ENCODE measurements at regions not wholly inside any gene's neighbourhood (a gene's known extent, or its start where the extent isn't known, plus 50 kb on each side); places are given as distances from the start of the nearest gene placed in this dataset.

GRCh38 chr6:135640449-135641111 lies 143.0 kb upstream of the AHI1 start:
- ChIA-PET CTCF (no interaction called here), POLR2A (no interaction called here)

DNA sequence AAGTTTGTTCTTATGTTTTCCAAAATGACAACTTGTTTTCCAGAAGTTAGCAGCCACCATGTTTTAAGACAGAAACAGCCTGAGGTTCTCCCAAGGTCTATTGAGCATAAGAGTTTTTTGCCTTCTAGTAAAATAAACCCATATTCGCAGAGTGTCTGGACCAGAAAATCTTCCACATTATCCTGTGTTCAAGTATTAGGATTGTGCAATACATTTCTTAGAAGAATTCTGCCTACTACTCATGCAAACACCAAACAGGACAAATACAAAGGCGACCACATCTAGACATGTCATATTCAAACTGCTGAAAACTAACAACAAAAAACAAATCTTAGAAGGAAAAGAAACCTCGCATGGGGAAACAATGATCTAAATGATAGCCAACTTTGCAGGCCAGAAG lies 145.4 kb upstream of the AHI1 start:
- ChIA-PET CTCF (no interaction called here), POLR2A (no interaction called here)

DNA sequence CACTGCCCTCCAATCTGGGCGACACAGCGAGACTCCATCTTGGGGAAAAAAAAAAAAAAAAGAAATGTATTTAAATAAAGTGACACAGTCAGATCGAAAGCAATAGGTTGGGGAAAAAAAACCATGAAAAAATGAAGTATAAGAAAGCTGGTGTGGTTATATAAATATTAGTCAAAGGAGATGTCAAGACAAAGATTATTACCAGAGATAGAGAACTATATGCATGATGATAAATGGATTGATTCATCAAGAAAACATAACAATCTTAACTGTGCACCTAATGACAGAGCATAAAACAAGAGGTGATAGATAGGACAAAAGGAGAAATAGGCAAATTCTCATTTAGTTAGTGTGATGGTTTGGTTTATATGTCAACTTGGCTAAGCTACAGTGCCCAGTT lies 146.9 kb upstream of the AHI1 start:
- CTCF ChIA-PET, result no interaction called here
- POLR2A ChIA-PET, result interaction anchor here (0.7 to 0.8 kb wide), 4 partner anchors 13 to 106 kb away, joined by 3 to 5 read pairs (median 4); no protein-coding TSS in a partner anchor

DNA sequence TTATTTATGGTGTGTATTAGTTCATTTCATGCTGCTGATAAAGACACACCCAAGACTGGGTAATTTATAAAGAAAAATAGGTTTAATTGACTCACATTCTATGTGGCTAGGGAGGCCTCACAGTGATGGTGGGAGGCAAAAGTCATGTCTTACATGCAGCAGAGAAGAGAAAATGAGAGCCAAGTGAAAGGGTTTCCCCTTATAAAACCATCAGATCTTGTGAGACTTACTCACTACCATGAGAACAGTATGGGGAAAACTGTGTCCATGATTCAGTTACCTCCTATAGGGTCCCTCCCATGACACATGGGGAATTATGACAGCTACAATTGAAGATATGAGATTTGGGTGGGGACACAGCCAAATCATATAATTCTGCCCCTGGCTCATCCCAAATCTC lies 150.0 kb upstream of the AHI1 start:
- ChIA-PET CTCF (interaction anchor here (1.4 kb wide), 1 partner anchor 110 kb away, joined by 3 read pairs; no protein-coding TSS in a partner anchor), POLR2A (no interaction called here)

- ChIA-PET CTCF (no interaction called here), POLR2A (no interaction called here)
Observed at GRCh38 chr6:135651964-135652755, 154.6 kb upstream of the AHI1 start.

- CTCF ChIA-PET, result no interaction called here
- POLR2A ChIA-PET, result no interaction called here
Observed at GRCh38 chr6:135655055-135655454, 157.5 kb upstream of the AHI1 start.

GRCh38 chr6:135657207-135657606 lies 159.7 kb upstream of the AHI1 start:
- POLR2A ChIA-PET, result no interaction called here
- CTCF ChIA-PET, result no interaction called here

DNA sequence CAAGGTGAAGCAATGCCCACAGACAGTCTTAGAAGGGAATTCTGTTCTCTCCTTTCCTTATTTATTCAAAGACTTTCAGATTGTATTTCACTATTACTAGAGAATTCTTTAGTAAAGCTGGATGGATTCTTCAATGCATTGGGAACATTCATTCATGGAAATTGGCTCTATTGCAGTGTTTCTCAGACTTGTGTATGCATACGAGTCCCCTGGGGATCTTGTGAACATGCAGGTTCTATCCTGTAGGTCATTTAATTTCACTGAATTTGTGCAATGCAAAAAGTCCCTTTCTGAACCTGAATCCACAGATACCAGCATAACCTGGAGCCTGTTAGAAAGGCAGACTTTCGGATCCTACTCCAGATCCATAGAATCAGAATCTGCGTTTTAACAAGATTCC lies 160.9 kb upstream of the AHI1 start:
- ChIA-PET POLR2A (no interaction called here), CTCF (no interaction called here)

GRCh38 chr6:135658916-135659315 lies 161.4 kb upstream of the AHI1 start:
- POLR2A ChIA-PET, result no interaction called here
- CTCF ChIA-PET, result no interaction called here

GRCh38 chr6:135664527-135664926 lies 167.0 kb upstream of the AHI1 start:
- ChIA-PET POLR2A (no interaction called here), CTCF (no interaction called here)

DNA sequence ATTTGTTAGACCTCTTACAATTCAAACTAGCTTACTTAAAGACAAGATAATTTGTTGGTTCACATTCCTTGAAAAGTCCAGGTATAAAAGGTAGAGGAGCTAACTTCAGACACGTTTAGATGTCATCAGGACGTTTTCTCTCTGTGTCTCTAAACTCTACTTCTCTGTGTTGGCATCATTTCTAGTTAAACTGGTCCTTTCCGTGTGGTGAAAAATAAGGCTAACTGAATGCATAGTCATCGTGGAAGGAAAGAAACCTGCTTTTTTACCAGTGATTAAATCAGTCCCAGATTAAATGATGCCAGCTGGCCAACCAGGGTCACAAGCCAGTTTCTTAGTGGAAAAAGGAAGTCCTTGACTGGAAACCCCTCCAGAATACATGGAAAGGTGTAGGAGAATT lies 168.4 kb upstream of the AHI1 start:
- ChIA-PET CTCF (interaction anchor here (1.1 kb wide), 1 partner anchor 34 kb away, joined by 3 read pairs; no protein-coding TSS in a partner anchor), POLR2A (no interaction called here)

DNA sequence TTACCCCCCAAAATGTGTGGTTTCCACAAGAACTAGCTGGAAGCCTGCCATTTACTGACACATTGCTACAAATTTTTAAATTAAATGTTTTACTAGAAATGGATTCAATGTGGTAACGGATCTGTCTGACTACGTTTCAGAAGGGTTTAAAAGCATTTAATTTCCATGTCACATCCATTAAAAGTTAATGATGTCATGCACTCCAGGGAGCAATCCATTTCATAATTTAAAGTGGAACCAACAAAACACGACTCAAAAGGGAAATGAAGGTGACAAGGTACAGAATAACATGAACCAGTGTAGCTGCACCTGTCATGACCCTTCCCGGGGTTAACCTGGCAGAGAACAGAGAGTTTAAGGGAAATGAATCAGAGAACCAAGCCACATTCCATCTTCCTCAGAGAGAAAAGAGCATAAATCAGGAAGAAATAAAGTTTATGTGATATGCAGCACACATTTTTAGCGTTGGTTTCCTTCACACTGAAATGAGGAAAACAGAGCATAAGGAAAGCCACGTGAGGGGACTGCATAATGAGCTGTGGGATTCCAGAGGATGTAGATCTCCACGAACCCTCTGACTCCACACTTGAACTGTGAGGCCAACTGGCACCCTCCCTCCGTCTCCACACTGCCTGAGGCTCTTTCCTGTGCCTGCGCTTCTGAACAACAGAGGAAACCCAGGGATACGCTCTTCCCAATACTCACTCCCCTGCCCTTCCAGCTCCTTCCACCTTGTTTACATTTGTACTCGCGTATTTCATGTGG lies 170.3 kb upstream of the AHI1 start:
- CTCF ChIA-PET, result interaction anchor here (0.6 kb wide), 1 partner anchor 247 kb away, joined by 4 read pairs; no protein-coding TSS in a partner anchor
- POLR2A ChIA-PET, result no interaction called here

DNA sequence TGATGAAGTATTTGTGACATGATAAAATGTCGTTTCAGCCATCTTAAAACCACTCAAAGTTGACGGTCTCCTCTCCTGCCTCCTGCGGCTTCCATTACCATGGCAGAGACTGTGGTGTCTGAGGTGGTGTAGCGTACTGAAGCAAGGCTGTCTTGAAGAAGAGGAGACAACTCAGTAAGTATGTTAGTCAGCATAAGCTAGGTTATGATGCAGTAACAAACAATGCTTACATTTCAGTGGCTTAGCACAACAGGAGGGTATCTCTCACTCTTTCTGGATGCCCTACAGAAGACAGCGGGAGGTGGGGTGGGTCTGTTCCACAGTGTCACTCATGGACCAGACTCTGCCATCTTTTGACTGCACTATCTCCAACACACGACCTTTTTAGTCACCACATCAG lies 174.7 kb upstream of the AHI1 start:
- POLR2A ChIA-PET, result no interaction called here
- CTCF ChIA-PET, result interaction anchor here (0.5 kb wide), 1 partner anchor 109 kb away, joined by 3 read pairs; no protein-coding TSS in a partner anchor

GRCh38 chr6:135673501-135674309 lies 176.2 kb upstream of the AHI1 start:
- CTCF ChIA-PET, result no interaction called here
- POLR2A ChIA-PET, result no interaction called here

- ChIA-PET POLR2A (no interaction called here), CTCF (interaction anchor here (1.1 kb wide), 1 partner anchor 235 kb away, joined by 3 read pairs; no protein-coding TSS in a partner anchor)
Observed at GRCh38 chr6:135675026-135675425, 176.5 kb upstream of the PDE7B start.

- ChIA-PET POLR2A (no interaction called here), CTCF (interaction anchor here (1.1 kb wide), 1 partner anchor 234 kb away, joined by 3 read pairs; no protein-coding TSS in a partner anchor)
Observed at GRCh38 chr6:135675862-135676261, 175.6 kb upstream of the PDE7B start.

DNA sequence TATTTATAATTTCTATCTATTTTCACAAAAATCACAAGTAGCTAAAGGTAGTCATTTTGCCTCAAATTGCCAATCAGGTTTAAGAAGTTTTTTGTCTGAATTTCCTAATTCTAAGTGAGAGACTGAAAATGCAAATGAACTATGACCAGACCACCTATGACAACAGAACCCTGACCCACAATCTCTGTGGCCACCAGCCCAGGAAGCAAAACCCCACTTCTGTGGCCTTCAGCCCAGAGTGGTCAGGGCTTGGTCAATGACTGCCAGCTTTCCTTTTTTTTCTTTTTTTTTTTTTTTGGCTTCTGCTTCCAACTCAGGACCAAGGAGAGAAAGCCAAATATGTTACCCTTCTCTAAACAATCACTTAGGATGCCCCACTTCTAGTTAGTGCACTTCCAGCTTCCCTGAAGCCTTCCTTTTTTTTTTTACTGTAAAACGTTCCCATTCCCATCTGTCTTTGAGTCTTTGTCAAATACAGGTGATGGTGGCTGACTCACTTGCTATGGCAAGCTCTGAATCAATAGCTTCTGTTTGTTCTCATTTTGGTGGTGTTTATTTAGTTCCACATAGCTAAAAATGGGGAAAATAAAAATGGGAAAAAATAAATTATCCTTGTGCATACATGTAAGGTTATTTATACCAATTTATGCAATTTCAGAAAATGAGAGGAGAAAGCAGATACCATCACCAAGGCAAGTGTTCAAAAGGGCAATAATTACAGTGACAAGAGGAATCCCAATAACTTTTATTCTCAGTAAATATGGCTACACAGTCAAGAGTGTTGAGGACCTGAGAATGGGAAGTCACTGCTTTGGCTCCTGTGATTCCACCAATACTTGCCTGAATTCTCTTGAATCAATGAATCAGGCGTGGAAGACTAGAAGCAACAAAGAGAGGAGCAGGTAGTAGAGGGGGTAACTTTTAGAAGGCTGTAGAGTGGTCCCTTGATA lies 170.3 kb upstream of the PDE7B start:
- CTCF ChIA-PET, result no interaction called here
- POLR2A ChIA-PET, result interaction anchor here (0.6 kb wide), 1 partner anchor 81 kb away, joined by 3 read pairs; no protein-coding TSS in a partner anchor

DNA sequence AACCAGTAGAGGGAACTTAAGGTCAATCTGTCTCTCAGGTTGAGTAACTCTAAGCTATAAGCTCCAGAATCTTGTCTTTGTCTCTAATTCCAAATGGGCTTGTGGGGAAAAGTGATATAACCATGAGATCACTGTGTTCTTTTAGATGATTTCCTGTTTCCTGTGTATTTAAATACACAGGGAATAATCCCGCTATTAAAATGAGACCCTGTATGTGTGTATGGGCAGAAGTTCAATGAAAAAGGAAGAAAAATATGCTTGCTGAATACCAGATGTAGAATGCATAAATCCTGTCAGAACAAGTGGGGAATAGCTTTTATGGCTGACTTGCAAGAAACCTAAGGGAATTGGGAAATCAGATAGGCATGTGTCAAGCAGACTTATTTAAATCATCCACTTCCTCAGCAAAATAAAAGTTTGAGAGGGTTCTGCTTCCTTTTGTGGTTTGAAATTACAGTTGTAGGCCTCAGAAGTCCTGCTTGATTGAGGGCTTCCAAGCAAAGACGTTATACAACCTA lies 164.7 kb upstream of the PDE7B start:
- CTCF ChIA-PET, result no interaction called here
- POLR2A ChIA-PET, result no interaction called here

Measured in activated CD8-positive, alpha-beta memory T cell treated with anti-CD3 and anti-CD28 coated beads for 36 hours (primary cell).